ENCODE measurements at regions not wholly inside any gene's neighbourhood (a gene's known extent, or its start where the extent isn't known, plus 50 kb on each side); places are given as distances from the start of the nearest gene placed in this dataset.
"Not testable (repeated sequence)": the region's sequence is repeated elsewhere in the genome, so short reads cannot be mapped to it uniquely, and the experiment has no call there.

- H2BK5ac ChIP-seq (ENCODE audit: low read depth, low read length, poor library complexity): not testable (repeated sequence)
Measured at GRCh38 chr2:155880382-155880781, 452.1 kb downstream of the NR4A2 start.

DNA sequence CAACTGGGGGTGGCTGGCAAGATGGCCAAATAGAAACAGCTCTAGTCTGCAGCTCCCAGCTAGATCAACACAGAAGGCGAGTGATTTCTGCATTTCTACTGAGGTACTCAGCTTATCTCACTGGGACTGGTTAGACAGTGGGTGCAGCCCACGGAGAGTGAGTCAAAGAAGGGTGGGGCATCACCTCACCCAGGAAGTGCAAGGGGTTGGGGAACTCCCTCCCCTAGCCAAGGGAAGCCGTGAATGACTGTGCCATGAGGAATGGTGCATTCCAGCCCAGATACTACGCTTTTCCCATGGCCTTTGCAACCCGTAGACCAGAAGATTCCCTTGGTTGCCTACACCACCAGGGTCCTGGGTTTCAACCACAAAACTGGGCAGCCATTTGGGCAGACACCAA, 452.6 kb downstream of the NR4A2 start:
- not testable (repeated sequence) for H4K91ac ChIP-seq (ENCODE audit: low read depth, low read length); H3K9ac ChIP-seq (ENCODE audit: low read length); H2AFZ ChIP-seq (ENCODE audit: insufficient read depth, low read length, poor library complexity); H2BK5ac ChIP-seq (ENCODE audit: low read depth, low read length, poor library complexity); H3K4me1 ChIP-seq (ENCODE audit: control insufficient read depth in 1 of 2, insufficient read depth in 2 of 2, low read length in 2 of 2); H3K4ac ChIP-seq (ENCODE audit: low read depth, low read length); H2AK5ac ChIP-seq (ENCODE audit: low read length); H3K18ac ChIP-seq (ENCODE audit: low read length); H3K9me3 ChIP-seq (ENCODE audit: insufficient read depth, low read depth, low read length); H3K27ac ChIP-seq (ENCODE audit: low read depth, low read length); H3K4me3 ChIP-seq (ENCODE audit: low read depth, low read length); H4K8ac ChIP-seq (ENCODE audit: low read depth, low read length); H3K23ac ChIP-seq (ENCODE audit: low read length); H3K4me2 ChIP-seq (ENCODE audit: low read length); H3K27me3 ChIP-seq (ENCODE audit: insufficient read depth, low read length); H3K14ac ChIP-seq (ENCODE audit: low read length); H3K79me1 ChIP-seq (ENCODE audit: low read length); H3K79me2 ChIP-seq (ENCODE audit: control insufficient read depth, insufficient read depth, low read length, poor library complexity); H4K12ac ChIP-seq (ENCODE audit: low read depth, low read length); H2BK120ac ChIP-seq (ENCODE audit: insufficient read depth, low read length, poor library complexity); H3K36me3 ChIP-seq (ENCODE audit: control insufficient read depth in 1 of 2, insufficient read depth in 2 of 2, low read length in 2 of 2); H2BK12ac ChIP-seq (ENCODE audit: low read length)
- no CpG with 5 or more reads among the region's 5 CpGs for WGBS (ENCODE audit: extremely low coverage, insufficient coverage, insufficient read length)
- DNase-seq: peak; percentile 23 to 24

More at GRCh38 chr2:155880382-155880781, 452.1 kb downstream of the NR4A2 start:
- not testable (repeated sequence) for H3K4me2 ChIP-seq (ENCODE audit: low read length); H3K79me2 ChIP-seq (ENCODE audit: control insufficient read depth, insufficient read depth, low read length, poor library complexity); H3K36me3 ChIP-seq (ENCODE audit: control insufficient read depth in 1 of 2, insufficient read depth in 2 of 2, low read length in 2 of 2); H2AK5ac ChIP-seq (ENCODE audit: low read length); H2BK120ac ChIP-seq (ENCODE audit: insufficient read depth, low read length, poor library complexity); H3K23ac ChIP-seq (ENCODE audit: low read length); H3K18ac ChIP-seq (ENCODE audit: low read length); H3K9ac ChIP-seq (ENCODE audit: low read length); H4K12ac ChIP-seq (ENCODE audit: low read depth, low read length); H3K14ac ChIP-seq (ENCODE audit: low read length); H3K4me3 ChIP-seq (ENCODE audit: low read depth, low read length); H4K8ac ChIP-seq (ENCODE audit: low read depth, low read length); H3K27ac ChIP-seq (ENCODE audit: low read depth, low read length); H3K79me1 ChIP-seq (ENCODE audit: low read length); H4K91ac ChIP-seq (ENCODE audit: low read depth, low read length); H3K4me1 ChIP-seq (ENCODE audit: control insufficient read depth in 1 of 2, insufficient read depth in 2 of 2, low read length in 2 of 2); H2BK12ac ChIP-seq (ENCODE audit: low read length); H2AFZ ChIP-seq (ENCODE audit: insufficient read depth, low read length, poor library complexity); H3K9me3 ChIP-seq (ENCODE audit: insufficient read depth, low read depth, low read length); H3K27me3 ChIP-seq (ENCODE audit: insufficient read depth, low read length); DNase-seq; H3K4ac ChIP-seq (ENCODE audit: low read depth, low read length)
- WGBS (ENCODE audit: extremely low coverage, insufficient coverage, insufficient read length): no CpG with 5 or more reads among the region's 5 CpGs

GRCh38 chr2:155872396-155872795, 460.1 kb downstream of the NR4A2 start:
- no peak overlapping the region for H2BK12ac ChIP-seq (ENCODE audit: low read length)
- WGBS (ENCODE audit: extremely low coverage, insufficient coverage, insufficient read length): 100% methylated on average over 2 of the region's 3 CpGs
- H4K12ac ChIP-seq (ENCODE audit: low read depth, low read length): no peak overlapping the region
- peaks cover 2% of the 10 kb centered on the region for H3K9me3 ChIP-seq (ENCODE audit: insufficient read depth, low read depth, low read length)
- no peak overlapping the region for H3K14ac ChIP-seq (ENCODE audit: low read length)
- no peak overlapping the region for H2BK120ac ChIP-seq (ENCODE audit: insufficient read depth, low read length, poor library complexity)
- H2AK5ac ChIP-seq (ENCODE audit: low read length): no peak overlapping the region
- H3K79me1 ChIP-seq (ENCODE audit: low read length): no peaks in the 10 kb centered on the region
- H3K36me3 ChIP-seq (ENCODE audit: control insufficient read depth in 1 of 2, insufficient read depth in 2 of 2, low read length in 2 of 2): no peaks in the 10 kb centered on the region
- H3K23ac ChIP-seq (ENCODE audit: low read length): no peak overlapping the region
- H4K8ac ChIP-seq (ENCODE audit: low read depth, low read length): no peak overlapping the region
- no peaks in the 10 kb centered on the region for H3K4me1 ChIP-seq (ENCODE audit: control insufficient read depth in 1 of 2, insufficient read depth in 2 of 2, low read length in 2 of 2)
- H3K4me3 ChIP-seq (ENCODE audit: low read depth, low read length): no peak overlapping the region
- H3K27me3 ChIP-seq (ENCODE audit: insufficient read depth, low read length): no peaks in the 10 kb centered on the region
- no peak overlapping the region for H2AFZ ChIP-seq (ENCODE audit: insufficient read depth, low read length, poor library complexity)
- no peak overlapping the region for H3K27ac ChIP-seq (ENCODE audit: low read depth, low read length)
- no peak for DNase-seq
- H2BK5ac ChIP-seq (ENCODE audit: low read depth, low read length, poor library complexity): no peak overlapping the region
- H3K4me2 ChIP-seq (ENCODE audit: low read length): no peak overlapping the region
- H3K4ac ChIP-seq (ENCODE audit: low read depth, low read length): no peak overlapping the region
- H4K91ac ChIP-seq (ENCODE audit: low read depth, low read length): no peak overlapping the region
- H3K79me2 ChIP-seq (ENCODE audit: control insufficient read depth, insufficient read depth, low read length, poor library complexity): no peaks in the 10 kb centered on the region
- no peak overlapping the region for H3K9ac ChIP-seq (ENCODE audit: low read length)
- no peak overlapping the region for H3K18ac ChIP-seq (ENCODE audit: low read length)

DNA sequence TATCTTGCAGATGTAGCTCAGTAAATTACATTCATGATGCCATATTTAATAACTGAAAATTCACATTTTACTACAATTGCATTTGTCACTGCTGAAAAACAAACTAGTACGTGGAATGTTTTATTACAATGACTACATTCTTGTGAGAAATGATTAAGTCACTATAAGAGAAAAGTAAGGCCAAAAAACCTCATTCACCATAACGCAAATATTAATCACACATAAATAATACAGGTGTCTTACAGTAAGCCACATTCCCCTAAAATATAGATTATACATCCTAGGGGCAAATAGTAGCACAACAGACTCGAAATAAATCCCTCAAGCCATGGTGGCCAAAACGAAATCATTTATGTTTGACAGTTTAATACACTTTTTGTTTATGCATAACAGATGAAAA, 460.6 kb downstream of the NR4A2 start:
- H3K79me1 ChIP-seq (ENCODE audit: low read length): no peaks in the 10 kb centered on the region
- no peak overlapping the region for H3K4ac ChIP-seq (ENCODE audit: low read depth, low read length)
- H4K12ac ChIP-seq (ENCODE audit: low read depth, low read length): no peak overlapping the region
- no peak for DNase-seq
- H2BK120ac ChIP-seq (ENCODE audit: insufficient read depth, low read length, poor library complexity): no peak overlapping the region
- H3K4me3 ChIP-seq (ENCODE audit: low read depth, low read length): no peak overlapping the region
- no peak overlapping the region for H4K8ac ChIP-seq (ENCODE audit: low read depth, low read length)
- no peak overlapping the region for H3K4me2 ChIP-seq (ENCODE audit: low read length)
- H3K18ac ChIP-seq (ENCODE audit: low read length): no peak overlapping the region
- no peak overlapping the region for H3K14ac ChIP-seq (ENCODE audit: low read length)
- no peaks in the 10 kb centered on the region for H3K4me1 ChIP-seq (ENCODE audit: control insufficient read depth in 1 of 2, insufficient read depth in 2 of 2, low read length in 2 of 2)
- no peaks in the 10 kb centered on the region for H3K79me2 ChIP-seq (ENCODE audit: control insufficient read depth, insufficient read depth, low read length, poor library complexity)
- no peak overlapping the region for H3K27ac ChIP-seq (ENCODE audit: low read depth, low read length)
- H2BK5ac ChIP-seq (ENCODE audit: low read depth, low read length, poor library complexity): no peak overlapping the region
- no peak overlapping the region for H2AFZ ChIP-seq (ENCODE audit: insufficient read depth, low read length, poor library complexity)
- no peaks in the 10 kb centered on the region for H3K27me3 ChIP-seq (ENCODE audit: insufficient read depth, low read length)
- no peak overlapping the region for H4K91ac ChIP-seq (ENCODE audit: low read depth, low read length)
- no peak overlapping the region for H2AK5ac ChIP-seq (ENCODE audit: low read length)
- H3K23ac ChIP-seq (ENCODE audit: low read length): no peak overlapping the region
- H2BK12ac ChIP-seq (ENCODE audit: low read length): no peak overlapping the region
- WGBS (ENCODE audit: extremely low coverage, insufficient coverage, insufficient read length): no CpG with 5 or more reads among the region's 4 CpGs
- H3K36me3 ChIP-seq (ENCODE audit: control insufficient read depth in 1 of 2, insufficient read depth in 2 of 2, low read length in 2 of 2): no peaks in the 10 kb centered on the region
- H3K9ac ChIP-seq (ENCODE audit: low read length): no peak overlapping the region
- peaks cover 2% of the 10 kb centered on the region for H3K9me3 ChIP-seq (ENCODE audit: insufficient read depth, low read depth, low read length)
